ENCODE measurements at regions not wholly inside any gene's neighbourhood (a gene's known extent, or its start where the extent isn't known, plus 50 kb on each side); places are given as distances from the start of the nearest gene placed in this dataset.

DNA sequence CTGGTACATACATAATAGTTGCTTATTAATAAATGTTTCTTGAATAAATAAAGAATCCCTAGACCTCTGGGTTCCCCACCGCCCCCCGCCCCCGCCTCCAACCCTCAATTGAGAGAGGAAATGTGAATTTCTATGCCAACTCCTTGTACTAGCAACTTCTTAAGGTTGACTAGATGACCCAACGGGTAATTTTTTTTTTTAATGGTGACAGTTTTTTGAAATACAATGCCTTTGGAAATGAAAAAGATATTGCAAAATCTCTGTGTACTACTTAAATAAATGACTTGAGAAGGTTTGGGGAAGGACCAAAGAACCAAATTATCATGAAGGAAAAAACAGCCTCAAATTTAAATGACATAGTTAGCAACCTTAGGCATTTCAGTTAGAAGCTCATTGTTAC is 640.3 kb downstream of the TBC1D4 start:
- H3K9ac ChIP-seq (replicated peaks in 1 of 4; ENCODE audit: extremely low read depth in 1 of 4, low read depth in 3 of 4, low read length in 3 of 4), result no peak overlapping the region
- no peak overlapping the region for H2AFZ ChIP-seq (ENCODE audit: low read length)
- H3K9me3 ChIP-seq (ENCODE audit: insufficient read depth in 2 of 2, low read depth in 1 of 2, low read length in 1 of 2), result no peaks in the 10 kb centered on the region
- WGBS, 2 experiments (ENCODE audit: extremely low coverage in 1 of 2, insufficient coverage in 1 of 2, insufficient read length in 1 of 2, insufficient replicate concordance in 2 of 2, low coverage in 1 of 2, low lambda C conversion rate in 2 of 2, missing lambda C conversion rate in 1 of 2), result 84% methylated on average over 3 of the region's 4 CpGs; no CpG with 5 or more reads in 1 of the 2 experiments
- H3K27me3 ChIP-seq (replicated peaks in 1 of 4; ENCODE audit: control insufficient read depth in 3 of 4, extremely low read depth in 1 of 4, insufficient read depth in 3 of 4, low read length in 3 of 4), result no peaks in the 10 kb centered on the region
- DNase-seq (ENCODE audit: low read depth in 1 of 2, low spot score in 2 of 2), result no peak
- no peak overlapping the region for H2BK12ac ChIP-seq (ENCODE audit: low read depth, low read length)
- H3K23me2 ChIP-seq (ENCODE audit: low read depth, low read length), result no peaks in the 10 kb centered on the region
- no peak overlapping the region for H3K23ac ChIP-seq (ENCODE audit: insufficient read length)
- POLR2A ChIA-PET (ENCODE audit: partially characterized antibody), result no interaction called here
- no peak overlapping the region for H2BK5ac ChIP-seq (ENCODE audit: low read depth, low read length)
- H3K18ac ChIP-seq (ENCODE audit: extremely low read depth, low read length), result no peak overlapping the region
- H2BK120ac ChIP-seq (replicated peaks; ENCODE audit: low read depth, low read length), result no peak overlapping the region
- H2BK15ac ChIP-seq (ENCODE audit: low read length), result no peak overlapping the region
- no peak overlapping the region for H4K8ac ChIP-seq (ENCODE audit: extremely low read depth, insufficient read depth, low read length)
- no peak overlapping the region for H3K4me2 ChIP-seq (ENCODE audit: insufficient read depth in 1 of 2, low read depth in 2 of 2, low read length in 2 of 2)
- no peaks in the 10 kb centered on the region for H3K36me3 ChIP-seq (ENCODE audit: control insufficient read depth in 2 of 4, insufficient read depth in 4 of 4, low read length in 3 of 4)
- no peaks in the 10 kb centered on the region for H3K79me2 ChIP-seq (ENCODE audit: control insufficient read depth in 1 of 2, insufficient read depth in 2 of 2, low read length in 2 of 2)
- H2BK20ac ChIP-seq (ENCODE audit: low read length), result no peak overlapping the region
- H3K56ac ChIP-seq (replicated peaks; ENCODE audit: insufficient read length, low read depth, low read length), result no peak overlapping the region
- H3K14ac ChIP-seq (ENCODE audit: insufficient read length), result no peak overlapping the region
- no peak overlapping the region for H3K27ac ChIP-seq (ENCODE audit: low read depth, low read length)
- no peak overlapping the region for H4K91ac ChIP-seq (replicated peaks; ENCODE audit: insufficient read length, low read length)
- H4K5ac ChIP-seq (ENCODE audit: insufficient read length, low read depth, low read length), result no peak overlapping the region
- no peaks in the 10 kb centered on the region for H3K4me1 ChIP-seq (replicated peaks in 1 of 4; ENCODE audit: control insufficient read depth in 3 of 4, insufficient read depth in 4 of 4, low read length in 3 of 4)
- H3K79me1 ChIP-seq (ENCODE audit: low read depth, low read length), result no peaks in the 10 kb centered on the region
- H4K20me1 ChIP-seq (replicated peaks in 1 of 2; ENCODE audit: control insufficient read depth in 1 of 2, insufficient read depth in 2 of 2, low read length in 2 of 2), result no peaks in the 10 kb centered on the region
- H3K4ac ChIP-seq (replicated peaks; ENCODE audit: insufficient read length, low read depth, low read length), result no peak overlapping the region
- CTCF ChIA-PET (ENCODE audit: partially characterized antibody), result no interaction called here
- H3K4me3 ChIP-seq (ENCODE audit: extremely low read depth in 1 of 4, insufficient read depth in 2 of 4, low read depth in 3 of 4, low read length in 4 of 4), result no peak overlapping the region
- FAIRE-seq, result no peak
- no peak overlapping the region for H2AK5ac ChIP-seq (ENCODE audit: low read depth, low read length)
- TF ChIP-seq BCL11A (IDR thresholded peaks at IDR 0.05; ENCODE audit: low read depth in 2 of 2, low read length in 2 of 2) (no peak), EZH2 (IDR thresholded peaks at IDR 0.05; ENCODE audit: low read depth, low read length, severe bottlenecking) (no peak), SP4 (IDR thresholded peaks at IDR 0.05; ENCODE audit: low read length) (no peak), KDM5A (IDR thresholded peaks at IDR 0.05; ENCODE audit: low read length) (no peak), JUND (IDR thresholded peaks at IDR 0.05; ENCODE audit: low read length) (no peak), TBP (IDR thresholded peaks at IDR 0.05; ENCODE audit: low read depth, low read length) (no peak), POLR2AphosphoS5 (IDR thresholded peaks at IDR 0.05; ENCODE audit: low read depth, low read length) (no peak), CBX8 (IDR thresholded peaks at IDR 0.05; ENCODE audit: borderline replicate concordance, low read depth, low read length) (no peak), TAF7 (optimal IDR thresholded peaks at IDR 0.05; ENCODE audit: borderline replicate concordance, low read depth, low read length) (no peak), SRF (IDR thresholded peaks at IDR 0.05; ENCODE audit: low read depth, low read length) (no peak), CHD1 (IDR thresholded peaks at IDR 0.05; ENCODE audit: low read depth, low read length) (no peak), MAX (IDR thresholded peaks at IDR 0.05) (no peak), ATF2 (IDR thresholded peaks at IDR 0.05; ENCODE audit: low read length) (no peak)
- TF ChIP-seq, protein P1, sequence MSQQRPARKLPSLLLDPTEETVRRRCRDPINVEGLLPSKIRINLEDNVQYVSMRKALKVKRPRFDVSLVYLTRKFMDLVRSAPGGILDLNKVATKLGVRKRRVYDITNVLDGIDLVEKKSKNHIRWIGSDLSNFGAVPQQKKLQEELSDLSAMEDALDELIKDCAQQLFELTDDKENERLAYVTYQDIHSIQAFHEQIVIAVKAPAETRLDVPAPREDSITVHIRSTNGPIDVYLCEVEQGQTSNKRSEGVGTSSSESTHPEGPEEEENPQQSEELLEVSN (IDR thresholded peaks at IDR 0.05), result no peak
